ENCODE measurements at regions not wholly inside any gene's neighbourhood (a gene's known extent, or its start where the extent isn't known, plus 50 kb on each side); places are given as distances from the start of the nearest gene placed in this dataset.

DNA sequence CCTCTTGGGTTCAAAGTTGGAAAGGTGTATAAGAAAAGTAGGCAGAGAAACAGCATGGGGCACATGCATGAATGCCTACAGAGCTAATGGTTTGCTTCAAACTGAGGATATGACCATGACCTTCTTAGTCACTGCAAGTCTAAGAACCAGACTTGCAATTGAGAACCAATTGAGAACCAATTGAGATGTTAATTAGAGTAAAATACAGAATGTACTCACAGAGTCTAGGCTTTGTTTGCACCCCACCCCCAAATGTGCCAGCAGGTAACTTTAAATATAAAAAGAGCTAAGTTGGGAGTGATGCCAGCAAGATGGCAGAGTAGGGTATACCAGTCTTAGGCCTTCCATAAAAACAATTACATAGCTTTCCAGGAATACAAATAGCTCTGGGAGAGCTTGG is 227.3 kb upstream of the ALG10 start:
- Histone ChIP-seq H3K27ac (replicated peaks) (no peak overlapping the region), H3K4me3 (replicated peaks; ENCODE audit: insufficient read depth, low read length) (no peak overlapping the region), H3K27me3 (ENCODE audit: insufficient read depth, poor library complexity, severe bottlenecking) (no peaks in the 10 kb centered on the region)
- TF ChIP-seq GABPA (IDR thresholded peaks at IDR 0.05; ENCODE audit: low read depth) (no peak), SPI1 (IDR thresholded peaks at IDR 0.05; ENCODE audit: borderline replicate concordance, low read depth) (no peak), POLR2AphosphoS5 (IDR thresholded peaks at IDR 0.05; ENCODE audit: low read depth) (no peak)
- TF ChIP-seq, protein P1, sequence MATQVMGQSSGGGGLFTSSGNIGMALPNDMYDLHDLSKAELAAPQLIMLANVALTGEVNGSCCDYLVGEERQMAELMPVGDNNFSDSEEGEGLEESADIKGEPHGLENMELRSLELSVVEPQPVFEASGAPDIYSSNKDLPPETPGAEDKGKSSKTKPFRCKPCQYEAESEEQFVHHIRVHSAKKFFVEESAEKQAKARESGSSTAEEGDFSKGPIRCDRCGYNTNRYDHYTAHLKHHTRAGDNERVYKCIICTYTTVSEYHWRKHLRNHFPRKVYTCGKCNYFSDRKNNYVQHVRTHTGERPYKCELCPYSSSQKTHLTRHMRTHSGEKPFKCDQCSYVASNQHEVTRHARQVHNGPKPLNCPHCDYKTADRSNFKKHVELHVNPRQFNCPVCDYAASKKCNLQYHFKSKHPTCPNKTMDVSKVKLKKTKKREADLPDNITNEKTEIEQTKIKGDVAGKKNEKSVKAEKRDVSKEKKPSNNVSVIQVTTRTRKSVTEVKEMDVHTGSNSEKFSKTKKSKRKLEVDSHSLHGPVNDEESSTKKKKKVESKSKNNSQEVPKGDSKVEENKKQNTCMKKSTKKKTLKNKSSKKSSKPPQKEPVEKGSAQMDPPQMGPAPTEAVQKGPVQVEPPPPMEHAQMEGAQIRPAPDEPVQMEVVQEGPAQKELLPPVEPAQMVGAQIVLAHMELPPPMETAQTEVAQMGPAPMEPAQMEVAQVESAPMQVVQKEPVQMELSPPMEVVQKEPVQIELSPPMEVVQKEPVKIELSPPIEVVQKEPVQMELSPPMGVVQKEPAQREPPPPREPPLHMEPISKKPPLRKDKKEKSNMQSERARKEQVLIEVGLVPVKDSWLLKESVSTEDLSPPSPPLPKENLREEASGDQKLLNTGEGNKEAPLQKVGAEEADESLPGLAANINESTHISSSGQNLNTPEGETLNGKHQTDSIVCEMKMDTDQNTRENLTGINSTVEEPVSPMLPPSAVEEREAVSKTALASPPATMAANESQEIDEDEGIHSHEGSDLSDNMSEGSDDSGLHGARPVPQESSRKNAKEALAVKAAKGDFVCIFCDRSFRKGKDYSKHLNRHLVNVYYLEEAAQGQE (IDR thresholded peaks at IDR 0.05; ENCODE audit: insufficient replicate concordance, low read depth): no peak
- TF ChIP-seq, protein P2, sequence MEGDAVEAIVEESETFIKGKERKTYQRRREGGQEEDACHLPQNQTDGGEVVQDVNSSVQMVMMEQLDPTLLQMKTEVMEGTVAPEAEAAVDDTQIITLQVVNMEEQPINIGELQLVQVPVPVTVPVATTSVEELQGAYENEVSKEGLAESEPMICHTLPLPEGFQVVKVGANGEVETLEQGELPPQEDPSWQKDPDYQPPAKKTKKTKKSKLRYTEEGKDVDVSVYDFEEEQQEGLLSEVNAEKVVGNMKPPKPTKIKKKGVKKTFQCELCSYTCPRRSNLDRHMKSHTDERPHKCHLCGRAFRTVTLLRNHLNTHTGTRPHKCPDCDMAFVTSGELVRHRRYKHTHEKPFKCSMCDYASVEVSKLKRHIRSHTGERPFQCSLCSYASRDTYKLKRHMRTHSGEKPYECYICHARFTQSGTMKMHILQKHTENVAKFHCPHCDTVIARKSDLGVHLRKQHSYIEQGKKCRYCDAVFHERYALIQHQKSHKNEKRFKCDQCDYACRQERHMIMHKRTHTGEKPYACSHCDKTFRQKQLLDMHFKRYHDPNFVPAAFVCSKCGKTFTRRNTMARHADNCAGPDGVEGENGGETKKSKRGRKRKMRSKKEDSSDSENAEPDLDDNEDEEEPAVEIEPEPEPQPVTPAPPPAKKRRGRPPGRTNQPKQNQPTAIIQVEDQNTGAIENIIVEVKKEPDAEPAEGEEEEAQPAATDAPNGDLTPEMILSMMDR (IDR thresholded peaks at IDR 0.05; ENCODE audit: insufficient read depth, low read length): no peak
- DNase-seq (ENCODE audit: low read depth in 1 of 2, low spot score in 1 of 2): no peak

DNA sequence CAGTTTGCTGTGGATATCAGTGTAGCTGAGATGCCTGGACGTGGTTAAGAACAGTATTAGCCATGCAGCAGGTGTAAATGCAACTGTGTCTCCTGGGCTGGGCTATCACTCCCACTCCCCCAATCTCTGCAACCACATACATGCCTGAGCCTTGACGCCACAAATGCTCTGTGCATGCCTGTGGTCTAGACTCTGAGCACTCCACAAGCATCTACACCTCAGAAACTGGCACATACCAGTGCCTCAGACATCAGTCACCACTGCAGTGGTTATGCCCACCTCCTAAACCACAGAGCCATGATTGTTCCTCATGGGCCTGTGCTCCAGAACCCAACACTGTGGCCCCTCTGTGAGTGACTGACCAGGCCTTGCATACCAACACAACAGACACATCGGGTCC is 226.8 kb upstream of the ALG10 start:
- TF ChIP-seq GABPA (IDR thresholded peaks at IDR 0.05; ENCODE audit: low read depth) (no peak), POLR2AphosphoS5 (IDR thresholded peaks at IDR 0.05; ENCODE audit: low read depth) (no peak), SPI1 (IDR thresholded peaks at IDR 0.05; ENCODE audit: borderline replicate concordance, low read depth) (no peak)
- TF ChIP-seq, protein P2 (IDR thresholded peaks at IDR 0.05; ENCODE audit: insufficient read depth, low read length): no peak
- TF ChIP-seq, protein P1 (IDR thresholded peaks at IDR 0.05; ENCODE audit: insufficient replicate concordance, low read depth): no peak
- no peak for DNase-seq (ENCODE audit: low read depth in 1 of 2, low spot score in 1 of 2)
- Histone ChIP-seq H3K4me3 (replicated peaks; ENCODE audit: insufficient read depth, low read length) (no peak overlapping the region), H3K27me3 (ENCODE audit: insufficient read depth, poor library complexity, severe bottlenecking) (no peaks in the 10 kb centered on the region), H3K27ac (replicated peaks) (no peak overlapping the region)

DNA sequence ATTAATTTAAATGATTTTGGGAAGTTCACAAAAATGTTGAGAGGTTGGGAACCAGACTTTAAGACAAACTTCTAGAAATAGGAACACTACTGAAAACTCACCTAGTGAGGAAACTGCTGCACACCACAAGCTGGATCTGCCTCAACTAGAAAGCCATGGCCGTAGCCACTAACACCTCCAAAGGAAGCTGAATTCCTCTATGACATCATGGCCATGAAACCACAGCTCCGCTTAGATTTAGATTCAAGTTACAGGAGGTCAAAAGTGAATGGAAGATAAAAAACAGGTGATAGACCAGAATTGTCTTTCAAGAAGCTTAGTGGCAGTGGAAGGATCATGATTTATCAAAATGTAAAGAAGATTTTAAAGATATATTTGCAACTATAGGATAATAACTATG is 208.8 kb upstream of the ALG10 start:
- TF ChIP-seq, protein P2 (IDR thresholded peaks at IDR 0.05; ENCODE audit: insufficient read depth, low read length): no peak
- TF ChIP-seq GABPA (IDR thresholded peaks at IDR 0.05; ENCODE audit: low read depth) (no peak), SPI1 (IDR thresholded peaks at IDR 0.05; ENCODE audit: borderline replicate concordance, low read depth) (no peak), POLR2AphosphoS5 (IDR thresholded peaks at IDR 0.05; ENCODE audit: low read depth) (no peak)
- TF ChIP-seq, protein P1 (IDR thresholded peaks at IDR 0.05; ENCODE audit: insufficient replicate concordance, low read depth): no peak
- Histone ChIP-seq H3K27me3 (ENCODE audit: insufficient read depth, poor library complexity, severe bottlenecking) (no peaks in the 10 kb centered on the region), H3K27ac (replicated peaks) (no peak overlapping the region), H3K4me3 (replicated peaks; ENCODE audit: insufficient read depth, low read length) (no peak overlapping the region)
- DNase-seq (ENCODE audit: low read depth in 1 of 2, low spot score in 1 of 2): no peak
